Vagina (tissue), 2 donors: ENCODE measurements at regions not wholly inside any gene's neighbourhood (a gene's known extent, or its start where the extent isn't known, plus 50 kb on each side); places are given as distances from the start of the nearest gene placed in this dataset.
"Not testable (repeated sequence)": the region's sequence is repeated elsewhere in the genome, so short reads cannot be mapped to it uniquely, and the experiment has no call there.

ENCODE experiments used
- DNase-seq, 2 donors: peaks; one replicate each; pipeline ENCODE4 v3.0.0-alpha.2; 2017; ENCODE audit errors: extremely low spot score in 2 of 2
- H3K27ac ChIP-seq: fragments of 200-600 bp; sonication (generic); one replicate; pipeline ENCODE4 v1.5.1; 2019
- H3K27me3 ChIP-seq: fragments of 200-600 bp; sonication (generic); one replicate; pipeline ENCODE4 v1.5.1; 2019
- H3K36me3 ChIP-seq, 2 donors: fragments of 200-600 bp; sonication (generic); one replicate each; pipeline ENCODE4 v1.5.1; 2017 to 2019
- H3K4me1 ChIP-seq: fragments of 200-600 bp; sonication (generic); one replicate; pipeline ENCODE4 v1.5.1; 2019
- H3K4me3 ChIP-seq, 2 donors: fragments of 200-600 bp; sonication (generic); 1 replicate in 1 of 2; 2 replicates in 1 of 2; pipeline ENCODE4 v1.5.1; 2016 to 2019
- H3K9me3 ChIP-seq: fragments of 200-600 bp; sonication (generic); one replicate; pipeline ENCODE4 v1.5.1; 2019
- CTCF ChIP-seq, 3 experiments: fragments of 450-650 bp in 2 of 3; fragments of 200-600 bp in 1 of 3; sonication (generic) in 1 of 3; IDR thresholded peaks; one replicate each; pipeline ENCODE4 v1.5.1; 2017 to 2019; ENCODE audit warnings: antibody characterized with exemption in 3 of 3, mild to moderate bottlenecking in 2 of 3, moderate library complexity in 2 of 3
- POLR2A ChIP-seq, 2 donors: fragments of 450-650 bp; IDR thresholded peaks; one replicate each; pipeline ENCODE4 v1.6.1; 2017; ENCODE audit warnings: antibody characterized with exemption in 2 of 2, mild to moderate bottlenecking in 2 of 2, moderate library complexity in 2 of 2
- POLR2AphosphoS5 ChIP-seq, 2 donors: sonication (generic); formaldehyde crosslinking; IDR thresholded peaks; one replicate each; pipeline ENCODE4 v1.9.0; 2017; ENCODE audit warnings: antibody characterized with exemption in 2 of 2, mild to moderate bottlenecking in 2 of 2, low read depth in 1 of 2; ENCODE audit not compliant: insufficient read depth in 1 of 2
- intact Hi-C: fragments of 100-400 bp; cut with DNase I; formaldehyde crosslinking; loops from one replicate; pipeline ENCODE4 v1.15.1; 2023

- no peaks in the 10 kb centered on the region for H3K9me3 ChIP-seq
- H3K4me1 ChIP-seq, result no peaks in the 10 kb centered on the region
- intact Hi-C loops, result no loop called here
- H3K4me3 ChIP-seq, result no peak overlapping the region
- no peaks in the 10 kb centered on the region for H3K36me3 ChIP-seq
- TF ChIP-seq POLR2AphosphoS5 (IDR thresholded peaks at IDR 0.05; ENCODE audit: insufficient read depth in 1 of 2, low read depth in 1 of 2) (no peak), CTCF (IDR thresholded peaks at IDR 0.05) (no peak), POLR2A (IDR thresholded peaks at IDR 0.05) (no peak)
- H3K27ac ChIP-seq, result no peak overlapping the region
- no peak for DNase-seq
- H3K27me3 ChIP-seq, result no peaks in the 10 kb centered on the region
Observed at GRCh38 chr2:182655750-182656149, 60.3 kb upstream of the DNAJC10 start.

- Histone ChIP-seq H3K27me3 (no peaks in the 10 kb centered on the region), H3K4me3 (no peak overlapping the region), H3K4me1 (no peaks in the 10 kb centered on the region), H3K27ac (no peak overlapping the region), H3K9me3 (no peaks in the 10 kb centered on the region), H3K36me3 (no peaks in the 10 kb centered on the region)
- TF ChIP-seq CTCF (IDR thresholded peaks at IDR 0.05) (no peak), POLR2A (IDR thresholded peaks at IDR 0.05) (no peak), POLR2AphosphoS5 (IDR thresholded peaks at IDR 0.05; ENCODE audit: insufficient read depth in 1 of 2, low read depth in 1 of 2) (no peak)
- intact Hi-C loops, result no loop called here
- no peak for DNase-seq
Observed at GRCh38 chr2:182664212-182664611, 51.8 kb upstream of the DNAJC10 start.

GRCh38 chr2:182665500-182665899 is 50.6 kb upstream of the DNAJC10 start:
- intact Hi-C loops, H3K27ac ChIP-seq, H3K9me3 ChIP-seq, H3K27me3 ChIP-seq, H3K4me1 ChIP-seq, H3K4me3 ChIP-seq, DNase-seq, H3K36me3 ChIP-seq: not testable (repeated sequence)
